GM23338 (cell line): ENCODE measurements at regions not wholly inside any gene's neighbourhood (a gene's known extent, or its start where the extent isn't known, plus 50 kb on each side); places are given as distances from the start of the nearest gene placed in this dataset.

ENCODE experiments used
- ATAC-seq: fragments of 200-7000 bp; cut with Tn5 transposase; 3 replicates; pipeline ENCODE4 v1.9.1; 2020
- DNase-seq: peaks from one replicate; pipeline ENCODE4 v3.0.0-alpha.2; 2015; ENCODE audit warnings: low spot score
- H2AFZ ChIP-seq: fragments of 200-600 bp; sonication (generic); 2 replicates; pipeline ENCODE4 v1.8.0; 2016; ENCODE audit warnings: antibody characterized with exemption, mild to moderate bottlenecking, moderate library complexity
- H3F3A ChIP-seq: fragments of 200-600 bp; sonication (generic); replicated peaks from 2 replicates; pipeline ENCODE4 v1.8.0; 2017; ENCODE audit warnings: antibody characterized with exemption, mixed run types, low read depth
- H3K27ac ChIP-seq: fragments of 200-600 bp; sonication (generic); 2 replicates; pipeline ENCODE4 v1.6.1; 2016; ENCODE audit warnings: low read depth
- H3K27me3 ChIP-seq: fragments of 200-600 bp; sonication (generic); 2 replicates; pipeline ENCODE4 v1.8.0; 2016; ENCODE audit warnings: mild to moderate bottlenecking, mixed run types, moderate library complexity; ENCODE audit not compliant: insufficient read depth
- H3K36me3 ChIP-seq: fragments of 200-600 bp; sonication (generic); 2 replicates; pipeline ENCODE4 v1.8.0; 2016; ENCODE audit warnings: mild to moderate bottlenecking; ENCODE audit not compliant: insufficient read depth
- H3K4me1 ChIP-seq: fragments of 200-600 bp; sonication (generic); 2 replicates; pipeline ENCODE4 v1.8.0; 2016; ENCODE audit warnings: mild to moderate bottlenecking, moderate library complexity; ENCODE audit not compliant: insufficient read depth
- H3K4me2 ChIP-seq: fragments of 200-600 bp; sonication (generic); 2 replicates; pipeline ENCODE4 v1.7.1; 2017; ENCODE audit warnings: mixed run types
- H3K4me3 ChIP-seq: fragments of 200-600 bp; sonication (generic); 2 replicates; pipeline ENCODE4 v1.6.1; 2016; ENCODE audit warnings: mixed run types
- H3K79me2 ChIP-seq: fragments of 200-600 bp; sonication (generic); replicated peaks from 2 replicates; pipeline ENCODE4 v1.8.0; 2017; ENCODE audit warnings: mild to moderate bottlenecking; ENCODE audit not compliant: insufficient read depth
- H3K9me2 ChIP-seq: fragments of 200-600 bp; sonication (generic); 2 replicates; pipeline ENCODE4 v1.8.0; 2017; ENCODE audit not compliant: insufficient read depth
- H4K20me1 ChIP-seq: fragments of 200-600 bp; sonication (generic); replicated peaks from 2 replicates; pipeline ENCODE4 v1.8.0; 2017; ENCODE audit warnings: mild to moderate bottlenecking; ENCODE audit not compliant: insufficient read depth
- H3K27ac Mint-ChIP-seq: 2 replicates; pipeline ENCODE4 v1.8.0; 2020; ENCODE audit warnings: inconsistent platforms, mild to moderate bottlenecking, moderate library complexity, mixed read lengths
- H3K27me3 Mint-ChIP-seq: 3 replicates; pipeline ENCODE4 v1.8.0; 2022; ENCODE audit warnings: low read depth, mild to moderate bottlenecking, moderate library complexity, mixed read lengths, inconsistent platforms; ENCODE audit not compliant: insufficient read depth, poor library complexity
- H3K36me3 Mint-ChIP-seq: 3 replicates; pipeline ENCODE4 v1.8.0; 2021; ENCODE audit warnings: low read depth, mild to moderate bottlenecking, inconsistent platforms, moderate library complexity, mixed read lengths
- H3K4me1 Mint-ChIP-seq: 3 replicates; pipeline ENCODE4 v1.8.0; 2020; ENCODE audit warnings: mild to moderate bottlenecking, inconsistent platforms, mixed read lengths
- H3K4me3 Mint-ChIP-seq: 3 replicates; pipeline ENCODE4 v1.8.0; 2021; ENCODE audit warnings: moderate library complexity, mild to moderate bottlenecking, inconsistent platforms, mixed read lengths
- H3K9me3 Mint-ChIP-seq: 3 replicates; pipeline ENCODE4 v1.8.0; 2020; ENCODE audit warnings: moderate library complexity, mild to moderate bottlenecking, inconsistent platforms, mixed read lengths
- CREB1 ChIP-seq: fragments of 250-450 bp; sonication (Bioruptor Pico); IDR thresholded peaks from 2 replicates; pipeline ENCODE4 v1.5.0; 2020; ENCODE audit warnings: low read depth, mild to moderate bottlenecking, moderate library complexity
- EZH2 ChIP-seq: fragments of 200-600 bp; sonication (generic); IDR thresholded peaks from one replicate; pipeline ENCODE4 v1.8.0; 2017; ENCODE audit warnings: antibody characterized with exemption, mild to moderate bottlenecking, low read depth; ENCODE audit not compliant: unreplicated experiment
- EZH2phosphoT487 ChIP-seq: fragments of 200-600 bp; sonication (generic); IDR thresholded peaks from one replicate; pipeline ENCODE4 v1.8.1; 2018; ENCODE audit warnings: antibody characterized with exemption; ENCODE audit not compliant: unreplicated experiment
- JUNB ChIP-seq: IDR thresholded peaks from one replicate; pipeline ENCODE4 v1.6.1; 2016; ENCODE audit warnings: antibody characterized with exemption; ENCODE audit not compliant: unreplicated experiment
- NANOG ChIP-seq: IDR thresholded peaks from 2 replicates; pipeline ENCODE4 v1.6.1; 2016; ENCODE audit warnings: antibody characterized with exemption, borderline replicate concordance
- POLR2AphosphoS5 ChIP-seq: IDR thresholded peaks from 2 replicates; pipeline ENCODE4 v1.6.1; 2016; ENCODE audit warnings: antibody characterized with exemption, low read depth
- STAT1 ChIP-seq: IDR thresholded peaks from one replicate; pipeline ENCODE4 v1.6.1; 2016; ENCODE audit warnings: antibody characterized with exemption; ENCODE audit not compliant: unreplicated experiment
- ZNF114 ChIP-seq: fragments of 250-450 bp; sonication (Bioruptor Pico); IDR thresholded peaks from 2 replicates; pipeline ENCODE4 v1.5.0; 2020; ENCODE audit warnings: mild to moderate bottlenecking, moderate library complexity
- ZNF331 ChIP-seq: fragments of 250-450 bp; sonication (Bioruptor Pico); IDR thresholded peaks from 2 replicates; pipeline ENCODE4 v1.5.0; 2020; ENCODE audit warnings: low read depth, mild to moderate bottlenecking, moderate library complexity
- ZNF462 ChIP-seq: fragments of 250-450 bp; sonication (Bioruptor Pico); IDR thresholded peaks from 2 replicates; pipeline ENCODE4 v1.5.0; 2020; ENCODE audit warnings: mild to moderate bottlenecking, moderate library complexity
- TF ChIP-seq, protein P1 (sequence below): IDR thresholded peaks from one replicate; pipeline ENCODE4 v1.6.1; 2018; ENCODE audit warnings: antibody characterized with exemption; ENCODE audit not compliant: unreplicated experiment
- TF ChIP-seq, protein P2 (sequence below), 2 experiments: fragments of 200-600 bp in 1 of 2; sonication (generic) in 1 of 2; conservative IDR thresholded peaks; 2 replicates each; pipeline versions ENCODE4 v1.5.1 to v1.6.1; 2016 to 2017; ENCODE audit warnings: antibody characterized with exemption in 2 of 2, low read depth in 2 of 2, mild to moderate bottlenecking in 2 of 2, moderate library complexity in 1 of 2
- TF ChIP-seq, protein P3 (sequence below): IDR thresholded peaks from 2 replicates; pipeline ENCODE4 v1.6.1; 2016; ENCODE audit warnings: antibody characterized with exemption

DNA sequence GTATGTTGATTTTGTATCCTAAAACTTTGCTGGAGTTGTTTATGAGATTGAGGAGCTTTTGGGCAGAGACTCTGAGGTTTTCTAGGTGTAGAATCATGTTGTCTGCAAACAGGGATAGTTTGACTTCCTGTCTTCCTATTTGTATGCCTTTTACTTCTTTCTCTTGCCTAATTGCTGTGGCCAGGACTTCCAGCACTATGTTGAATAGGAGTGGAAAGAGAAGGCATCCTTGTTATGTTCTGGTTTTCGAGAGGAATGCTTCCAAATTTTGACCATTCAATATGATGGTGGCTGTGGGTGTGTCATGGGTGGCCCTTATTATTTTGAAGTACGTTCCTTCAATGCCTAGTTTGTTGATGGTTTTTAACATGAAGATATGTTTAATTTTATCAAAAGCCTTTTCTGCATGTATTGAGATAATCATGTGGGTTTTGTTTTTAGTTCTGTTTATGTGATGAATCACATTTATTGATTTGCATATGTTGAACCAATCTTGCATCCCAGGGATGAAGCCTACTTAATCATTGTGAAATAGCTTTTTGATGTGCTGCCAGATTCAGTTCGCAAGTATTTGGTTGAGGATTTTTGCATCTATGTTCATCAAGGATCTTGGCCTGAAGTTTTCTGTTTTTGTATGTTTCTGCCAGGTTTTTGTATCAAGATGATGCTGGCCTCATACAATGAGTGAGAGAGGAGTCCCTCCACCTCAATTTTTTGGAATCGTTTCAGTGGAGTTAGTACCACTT, 188.1 kb downstream of the MINAR1 start:
- Histone ChIP-seq H4K20me1 (no peaks in the 10 kb centered on the region), H2AFZ (no peak overlapping the region), H3K4me3 (no peak overlapping the region), H3K4me1 (no peaks in the 10 kb centered on the region), H3K27me3 (no peaks in the 10 kb centered on the region), H3K27ac (no peak overlapping the region), H3K9me2 (no peaks in the 10 kb centered on the region), H3K79me2 (no peaks in the 10 kb centered on the region), H3K4me2 (no peak overlapping the region), H3F3A (no peaks in the 10 kb centered on the region), H3K36me3 (no peaks in the 10 kb centered on the region)
- ATAC-seq (no peak), DNase-seq (no peak)
- no peaks in the 10 kb centered on the region for H3K9me3 Mint-ChIP-seq
- H3K36me3 Mint-ChIP-seq = no peaks in the 10 kb centered on the region
- no peaks in the 10 kb centered on the region for H3K4me1 Mint-ChIP-seq
- no peaks in the 10 kb centered on the region for H3K27me3 Mint-ChIP-seq
- no peak overlapping the region for H3K4me3 Mint-ChIP-seq
- no peak overlapping the region for H3K27ac Mint-ChIP-seq
- TF ChIP-seq, protein P1, sequence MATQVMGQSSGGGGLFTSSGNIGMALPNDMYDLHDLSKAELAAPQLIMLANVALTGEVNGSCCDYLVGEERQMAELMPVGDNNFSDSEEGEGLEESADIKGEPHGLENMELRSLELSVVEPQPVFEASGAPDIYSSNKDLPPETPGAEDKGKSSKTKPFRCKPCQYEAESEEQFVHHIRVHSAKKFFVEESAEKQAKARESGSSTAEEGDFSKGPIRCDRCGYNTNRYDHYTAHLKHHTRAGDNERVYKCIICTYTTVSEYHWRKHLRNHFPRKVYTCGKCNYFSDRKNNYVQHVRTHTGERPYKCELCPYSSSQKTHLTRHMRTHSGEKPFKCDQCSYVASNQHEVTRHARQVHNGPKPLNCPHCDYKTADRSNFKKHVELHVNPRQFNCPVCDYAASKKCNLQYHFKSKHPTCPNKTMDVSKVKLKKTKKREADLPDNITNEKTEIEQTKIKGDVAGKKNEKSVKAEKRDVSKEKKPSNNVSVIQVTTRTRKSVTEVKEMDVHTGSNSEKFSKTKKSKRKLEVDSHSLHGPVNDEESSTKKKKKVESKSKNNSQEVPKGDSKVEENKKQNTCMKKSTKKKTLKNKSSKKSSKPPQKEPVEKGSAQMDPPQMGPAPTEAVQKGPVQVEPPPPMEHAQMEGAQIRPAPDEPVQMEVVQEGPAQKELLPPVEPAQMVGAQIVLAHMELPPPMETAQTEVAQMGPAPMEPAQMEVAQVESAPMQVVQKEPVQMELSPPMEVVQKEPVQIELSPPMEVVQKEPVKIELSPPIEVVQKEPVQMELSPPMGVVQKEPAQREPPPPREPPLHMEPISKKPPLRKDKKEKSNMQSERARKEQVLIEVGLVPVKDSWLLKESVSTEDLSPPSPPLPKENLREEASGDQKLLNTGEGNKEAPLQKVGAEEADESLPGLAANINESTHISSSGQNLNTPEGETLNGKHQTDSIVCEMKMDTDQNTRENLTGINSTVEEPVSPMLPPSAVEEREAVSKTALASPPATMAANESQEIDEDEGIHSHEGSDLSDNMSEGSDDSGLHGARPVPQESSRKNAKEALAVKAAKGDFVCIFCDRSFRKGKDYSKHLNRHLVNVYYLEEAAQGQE = no peak
- TF ChIP-seq, protein P2, sequence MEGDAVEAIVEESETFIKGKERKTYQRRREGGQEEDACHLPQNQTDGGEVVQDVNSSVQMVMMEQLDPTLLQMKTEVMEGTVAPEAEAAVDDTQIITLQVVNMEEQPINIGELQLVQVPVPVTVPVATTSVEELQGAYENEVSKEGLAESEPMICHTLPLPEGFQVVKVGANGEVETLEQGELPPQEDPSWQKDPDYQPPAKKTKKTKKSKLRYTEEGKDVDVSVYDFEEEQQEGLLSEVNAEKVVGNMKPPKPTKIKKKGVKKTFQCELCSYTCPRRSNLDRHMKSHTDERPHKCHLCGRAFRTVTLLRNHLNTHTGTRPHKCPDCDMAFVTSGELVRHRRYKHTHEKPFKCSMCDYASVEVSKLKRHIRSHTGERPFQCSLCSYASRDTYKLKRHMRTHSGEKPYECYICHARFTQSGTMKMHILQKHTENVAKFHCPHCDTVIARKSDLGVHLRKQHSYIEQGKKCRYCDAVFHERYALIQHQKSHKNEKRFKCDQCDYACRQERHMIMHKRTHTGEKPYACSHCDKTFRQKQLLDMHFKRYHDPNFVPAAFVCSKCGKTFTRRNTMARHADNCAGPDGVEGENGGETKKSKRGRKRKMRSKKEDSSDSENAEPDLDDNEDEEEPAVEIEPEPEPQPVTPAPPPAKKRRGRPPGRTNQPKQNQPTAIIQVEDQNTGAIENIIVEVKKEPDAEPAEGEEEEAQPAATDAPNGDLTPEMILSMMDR (conservative IDR thresholded peaks at IDR 0.05; ENCODE audit: low read depth in 2 of 2) = no peak
- TF ChIP-seq EZH2phosphoT487 = no peak
- no peak for TF ChIP-seq ZNF331
- no peak for TF ChIP-seq EZH2
- TF ChIP-seq JUNB = no peak
- TF ChIP-seq NANOG = no peak
- TF ChIP-seq ZNF462 (CRISPR knock-in tag) = no peak
- TF ChIP-seq CREB1 (CRISPR knock-in tag) = no peak
- TF ChIP-seq STAT1 = no peak
- no peak for TF ChIP-seq ZNF114 (CRISPR knock-in tag)
- TF ChIP-seq, protein P3, sequence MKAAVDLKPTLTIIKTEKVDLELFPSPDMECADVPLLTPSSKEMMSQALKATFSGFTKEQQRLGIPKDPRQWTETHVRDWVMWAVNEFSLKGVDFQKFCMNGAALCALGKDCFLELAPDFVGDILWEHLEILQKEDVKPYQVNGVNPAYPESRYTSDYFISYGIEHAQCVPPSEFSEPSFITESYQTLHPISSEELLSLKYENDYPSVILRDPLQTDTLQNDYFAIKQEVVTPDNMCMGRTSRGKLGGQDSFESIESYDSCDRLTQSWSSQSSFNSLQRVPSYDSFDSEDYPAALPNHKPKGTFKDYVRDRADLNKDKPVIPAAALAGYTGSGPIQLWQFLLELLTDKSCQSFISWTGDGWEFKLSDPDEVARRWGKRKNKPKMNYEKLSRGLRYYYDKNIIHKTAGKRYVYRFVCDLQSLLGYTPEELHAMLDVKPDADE = no peak
- TF ChIP-seq POLR2AphosphoS5 = no peak
